ENCODE measurements at regions not wholly inside any gene's neighbourhood (a gene's known extent, or its start where the extent isn't known, plus 50 kb on each side); places are given as distances from the start of the nearest gene placed in this dataset.

DNA sequence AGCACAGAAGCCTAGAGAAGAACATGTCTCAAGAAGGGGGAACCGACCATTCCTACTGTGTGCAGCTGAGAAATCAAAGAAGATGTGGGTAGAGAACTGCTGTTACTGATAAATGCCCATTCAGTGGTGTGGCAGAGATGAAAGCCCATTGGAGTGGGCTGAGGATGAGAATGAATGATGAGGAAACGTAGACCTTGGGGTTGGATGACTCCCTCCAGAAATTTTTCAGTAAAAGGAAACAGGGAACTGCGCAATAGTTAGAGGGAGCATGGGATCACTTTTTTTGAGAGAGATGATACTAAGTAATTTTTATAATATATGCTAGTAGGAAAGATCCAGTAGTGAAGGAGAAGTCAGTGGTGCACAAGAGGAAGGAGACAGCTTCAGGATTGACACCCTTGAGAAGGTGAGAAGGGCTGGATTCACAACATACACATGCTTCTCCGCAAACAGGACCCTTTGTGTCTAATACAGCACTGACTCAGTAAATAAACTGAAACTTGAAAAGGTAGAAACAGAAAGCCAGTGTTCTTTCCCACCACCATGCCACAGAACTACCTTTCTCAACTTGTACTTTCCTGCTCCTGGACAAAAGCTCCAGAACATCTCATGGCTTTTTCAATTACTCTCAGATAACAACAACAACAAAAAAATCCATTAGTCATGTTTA lies 104.7 kb upstream of the IL6 start:
- ChIA-PET CTCF (no interaction called here), POLR2A (ENCODE audit: low non-redundant PET) (no interaction called here)
- no peak for DNase-seq (ENCODE audit: low spot score)
- TF ChIP-seq CTCF (conservative IDR thresholded peaks at IDR 0.05; ENCODE audit: low read depth): no peak
- no peak overlapping the region for H3K27ac ChIP-seq

GRCh38 chr7:22618528-22618927 lies 108.5 kb upstream of the IL6 start:
- POLR2A ChIA-PET (ENCODE audit: low non-redundant PET): no interaction called here
- TF ChIP-seq CTCF (conservative IDR thresholded peaks at IDR 0.05; ENCODE audit: low read depth): no peak
- DNase-seq (ENCODE audit: low spot score): no peak
- no peak overlapping the region for H3K27ac ChIP-seq
- CTCF ChIA-PET: no interaction called here

GRCh38 chr7:22617166-22617565 lies 109.8 kb upstream of the IL6 start:
- ChIA-PET POLR2A (ENCODE audit: low non-redundant PET) (no interaction called here), CTCF (no interaction called here)
- DNase-seq (ENCODE audit: low spot score): no peak
- no peak for TF ChIP-seq CTCF (conservative IDR thresholded peaks at IDR 0.05; ENCODE audit: low read depth)
- H3K27ac ChIP-seq: no peak overlapping the region

GRCh38 chr7:22613496-22613895 lies 113.5 kb upstream of the IL6 start:
- no peak overlapping the region for H3K27ac ChIP-seq
- POLR2A ChIA-PET (ENCODE audit: low non-redundant PET): no interaction called here
- DNase-seq (ENCODE audit: low spot score): no peak
- CTCF ChIA-PET: no interaction called here
- no peak for TF ChIP-seq CTCF (conservative IDR thresholded peaks at IDR 0.05; ENCODE audit: low read depth)

GRCh38 chr7:22612776-22613175 lies 112.8 kb upstream of the STEAP1B start:
- no peak for TF ChIP-seq CTCF (conservative IDR thresholded peaks at IDR 0.05; ENCODE audit: low read depth)
- no peak for DNase-seq (ENCODE audit: low spot score)
- H3K27ac ChIP-seq: no peak overlapping the region
- CTCF ChIA-PET: interaction anchor here (0.7 kb wide), 1 partner anchor 120 kb away, joined by 3 read pairs; no protein-coding TSS in a partner anchor
- POLR2A ChIA-PET (ENCODE audit: low non-redundant PET): no interaction called here

DNA sequence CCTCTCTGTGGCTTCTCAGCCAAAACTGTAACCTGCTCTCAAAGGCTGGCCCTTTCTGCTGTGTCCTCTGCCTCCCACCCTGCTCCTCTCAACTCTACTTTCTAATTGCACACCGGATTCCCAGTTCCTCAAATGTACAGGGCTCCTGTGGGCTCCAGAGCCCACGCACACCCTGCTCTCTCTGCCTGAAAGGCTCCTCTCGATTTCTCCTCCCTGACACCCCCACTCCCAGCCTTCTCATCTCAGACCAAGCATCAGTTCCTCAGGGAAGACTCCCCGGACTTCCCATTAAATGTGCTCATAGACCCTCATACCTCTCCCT lies 111.7 kb upstream of the STEAP1B start:
- TF ChIP-seq CTCF (conservative IDR thresholded peaks at IDR 0.05; ENCODE audit: low read depth): no peak
- no peak overlapping the region for H3K27ac ChIP-seq
- DNase-seq (ENCODE audit: low spot score): no peak
- POLR2A ChIA-PET (ENCODE audit: low non-redundant PET): no interaction called here
- CTCF ChIA-PET: interaction anchor here (0.6 kb wide), 1 partner anchor 507 kb away, joined by 3 read pairs; no protein-coding TSS in a partner anchor

Measured in RWPE1 (cell line).